HG03354 (cell line): ENCODE measurements at regions not wholly inside any gene's neighbourhood (a gene's known extent, or its start where the extent isn't known, plus 50 kb on each side); places are given as distances from the start of the nearest gene placed in this dataset.
"Not testable (repeated sequence)": the region's sequence is repeated elsewhere in the genome, so short reads cannot be mapped to it uniquely, and the experiment has no call there.

Source experiments
- ATAC-seq: cut with Tn5 transposase; IDR thresholded peaks from one replicate; pipeline ENCODE4 v1.9.1; 2021; ENCODE audit warnings: mild to moderate bottlenecking; ENCODE audit not compliant: unreplicated experiment, poor library complexity, severe bottlenecking

DNA sequence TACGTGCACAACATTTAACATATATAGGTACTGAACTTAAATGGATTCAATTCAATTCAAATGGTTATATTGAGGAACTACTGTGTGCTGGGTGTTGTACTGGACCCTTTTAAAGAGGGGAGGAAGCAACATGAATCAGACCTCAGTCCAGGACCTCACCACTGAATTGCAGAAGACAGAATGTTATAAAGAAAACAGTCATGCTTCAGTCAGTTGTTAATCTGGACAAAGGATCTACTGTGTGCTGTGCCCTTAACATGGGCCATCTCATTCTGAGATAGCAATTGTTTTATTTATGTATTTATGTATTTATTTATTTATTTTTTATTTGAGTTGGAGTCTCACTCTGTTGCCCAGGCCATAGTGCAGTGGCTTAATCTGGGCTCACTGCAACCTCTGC lies 240.1 kb downstream of the HAPSTR1 start:
- ATAC-seq, result no peak

GRCh38 chr16:9332574-9333148 lies 241.2 kb downstream of the HAPSTR1 start:
- no peak for ATAC-seq

DNA sequence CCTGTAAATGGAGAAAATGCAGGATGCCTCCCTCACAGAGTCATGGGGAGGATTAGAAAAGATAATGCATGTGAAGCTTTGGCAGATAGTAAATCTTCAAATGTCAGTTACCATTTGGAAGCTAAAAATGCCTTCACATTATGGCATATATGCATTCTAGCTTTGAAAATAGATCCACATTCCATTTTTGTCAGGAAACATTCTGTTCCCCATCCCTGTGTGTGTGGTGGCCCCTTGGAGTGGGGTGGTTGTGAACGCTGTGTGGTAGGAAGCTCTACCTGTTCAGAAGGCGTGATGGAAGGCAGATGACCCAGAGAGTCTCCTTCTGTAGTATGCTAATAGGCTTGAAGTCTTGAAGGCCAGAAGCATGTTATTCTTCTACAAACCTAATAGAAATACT lies 242.0 kb downstream of the HAPSTR1 start:
- ATAC-seq, result no peak

- ATAC-seq, result no peak
Measured at GRCh38 chr16:9334103-9334502, 242.7 kb downstream of the HAPSTR1 start.

- no peak for ATAC-seq
Measured at GRCh38 chr16:9337308-9338032, 246.0 kb downstream of the HAPSTR1 start.

- no peak for ATAC-seq
Measured at GRCh38 chr16:9338068-9338467, 246.6 kb downstream of the HAPSTR1 start.

DNA sequence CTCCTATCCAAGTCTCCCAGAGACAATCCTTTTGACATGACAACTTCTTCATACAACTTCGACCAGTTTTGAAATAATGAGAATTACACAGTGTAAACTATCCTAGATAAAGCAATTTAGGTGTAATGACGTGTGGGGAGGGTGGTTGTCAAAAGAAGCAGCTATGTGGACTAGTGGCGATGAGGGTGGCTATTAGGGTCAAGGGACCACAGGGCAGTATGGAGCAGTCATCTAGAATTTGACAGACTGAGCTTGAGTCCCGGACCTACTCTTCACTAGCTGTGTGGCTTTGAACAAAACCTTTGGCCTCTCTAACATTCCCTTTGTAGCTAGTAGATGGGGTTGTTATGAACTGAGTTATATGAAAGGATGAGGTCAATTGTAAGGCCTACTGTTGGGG lies 247.1 kb downstream of the HAPSTR1 start:
- ATAC-seq, result no peak

GRCh38 chr16:9340526-9341256 lies 249.2 kb downstream of the HAPSTR1 start:
- ATAC-seq, result no peak

DNA sequence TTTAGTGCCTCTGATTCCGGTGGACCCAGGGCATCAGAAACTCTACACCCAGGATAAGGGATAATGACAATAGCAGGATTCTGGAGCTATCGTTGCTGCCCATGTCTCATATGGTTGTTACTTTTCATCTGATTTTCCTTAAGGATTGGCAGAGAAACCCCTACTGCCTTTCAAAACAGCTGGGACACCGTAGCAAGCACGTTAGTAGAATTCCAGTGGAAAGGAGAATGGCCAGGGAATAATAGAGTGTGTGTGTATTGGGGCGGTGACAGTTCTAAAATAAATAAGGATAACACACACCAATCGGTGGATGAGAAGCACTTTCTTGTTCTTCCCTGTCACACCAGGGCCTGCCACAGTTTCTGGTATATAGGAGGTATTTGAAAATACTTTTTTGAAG lies 251.8 kb downstream of the HAPSTR1 start:
- ATAC-seq, result no peak

GRCh38 chr16:9344508-9344907 lies 253.1 kb downstream of the HAPSTR1 start:
- no peak for ATAC-seq

GRCh38 chr16:9345046-9345445 lies 253.6 kb downstream of the HAPSTR1 start:
- no peak for ATAC-seq

DNA sequence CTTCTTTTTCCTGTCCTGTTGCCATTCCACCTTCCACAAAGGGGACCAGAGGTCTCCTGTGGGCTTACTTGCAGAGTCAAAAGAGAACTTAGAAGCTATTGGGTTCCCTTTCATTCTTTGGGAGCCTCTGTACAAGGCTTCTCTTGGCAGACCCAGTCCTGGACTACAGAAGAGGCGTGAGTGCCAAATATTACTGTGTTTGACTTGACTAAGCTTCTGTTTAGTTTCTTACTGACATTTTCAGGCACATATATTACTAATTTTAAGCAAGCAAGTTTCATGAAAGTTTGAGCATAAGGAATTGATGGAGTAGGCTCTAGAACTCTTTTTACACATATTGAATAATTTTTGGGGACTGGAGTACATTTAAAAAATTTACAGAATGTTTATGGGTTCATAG lies 254.4 kb downstream of the HAPSTR1 start:
- ATAC-seq, result no peak

- no peak for ATAC-seq
Measured at GRCh38 chr16:9348912-9349311, 257.5 kb downstream of the HAPSTR1 start.

DNA sequence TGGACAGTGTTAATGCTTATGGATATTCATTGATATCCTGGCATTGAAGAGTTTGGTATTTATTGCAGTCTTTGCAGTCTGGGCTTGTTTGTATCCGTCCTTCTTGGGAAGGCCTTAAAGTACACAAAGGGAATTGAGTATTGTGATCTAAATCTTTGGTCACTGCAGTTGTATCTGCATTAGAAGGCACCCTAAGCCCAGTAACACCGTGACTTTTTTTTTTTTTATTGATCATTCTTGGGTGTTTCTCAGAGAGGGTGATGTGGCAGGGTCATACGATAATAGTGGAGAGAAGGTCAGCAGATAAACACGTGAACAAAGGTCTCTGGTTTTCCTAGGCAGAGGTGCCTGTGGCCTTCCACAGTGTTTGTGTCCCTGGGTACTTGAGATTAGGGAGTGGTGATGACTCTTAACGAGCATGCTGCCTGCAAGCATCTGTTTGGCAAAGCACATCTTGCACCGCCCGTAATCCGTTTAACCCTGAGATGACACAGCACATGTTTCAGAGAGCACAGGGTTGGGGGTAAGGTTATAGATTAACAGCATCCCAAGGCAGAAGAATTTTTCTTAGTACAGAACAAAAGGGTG lies 258.0 kb downstream of the HAPSTR1 start:
- not testable (repeated sequence) for ATAC-seq

DNA sequence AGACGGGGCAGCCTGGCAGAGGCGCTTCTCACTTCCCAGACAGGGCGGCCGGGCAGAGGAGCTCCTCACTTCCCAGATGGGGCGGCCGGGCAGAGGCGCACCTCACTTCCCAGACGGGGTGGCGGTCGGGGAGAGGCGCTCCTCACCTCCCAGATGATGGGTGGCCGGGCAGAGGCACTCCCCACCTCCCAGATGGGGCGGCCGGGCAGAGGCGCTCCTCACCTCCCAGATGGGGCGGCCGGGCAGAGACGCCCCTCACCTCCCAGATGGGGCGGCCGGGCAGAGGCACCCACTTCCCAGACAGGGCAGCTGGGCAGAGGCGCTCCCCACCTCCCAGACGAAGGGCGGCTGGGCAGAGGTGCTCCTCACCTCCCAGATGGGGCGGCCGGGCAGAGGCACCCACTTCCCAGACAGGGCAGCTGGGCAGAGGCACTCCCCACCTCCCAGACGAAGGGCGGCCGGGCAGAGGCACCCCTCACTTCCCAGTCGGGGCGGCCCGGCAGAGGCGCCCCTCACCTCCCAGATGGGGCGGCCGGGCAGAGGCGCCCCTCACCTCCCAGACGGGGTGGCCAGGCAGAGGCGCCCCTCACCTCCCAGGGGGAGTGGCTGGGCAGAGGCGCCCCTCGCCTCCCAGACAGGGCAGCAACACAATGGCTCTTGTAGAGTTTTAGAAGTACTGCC lies 258.8 kb downstream of the HAPSTR1 start:
- not testable (repeated sequence) for ATAC-seq

GRCh38 chr16:9351440-9351839 lies 260.0 kb downstream of the HAPSTR1 start:
- ATAC-seq, result no peak

DNA sequence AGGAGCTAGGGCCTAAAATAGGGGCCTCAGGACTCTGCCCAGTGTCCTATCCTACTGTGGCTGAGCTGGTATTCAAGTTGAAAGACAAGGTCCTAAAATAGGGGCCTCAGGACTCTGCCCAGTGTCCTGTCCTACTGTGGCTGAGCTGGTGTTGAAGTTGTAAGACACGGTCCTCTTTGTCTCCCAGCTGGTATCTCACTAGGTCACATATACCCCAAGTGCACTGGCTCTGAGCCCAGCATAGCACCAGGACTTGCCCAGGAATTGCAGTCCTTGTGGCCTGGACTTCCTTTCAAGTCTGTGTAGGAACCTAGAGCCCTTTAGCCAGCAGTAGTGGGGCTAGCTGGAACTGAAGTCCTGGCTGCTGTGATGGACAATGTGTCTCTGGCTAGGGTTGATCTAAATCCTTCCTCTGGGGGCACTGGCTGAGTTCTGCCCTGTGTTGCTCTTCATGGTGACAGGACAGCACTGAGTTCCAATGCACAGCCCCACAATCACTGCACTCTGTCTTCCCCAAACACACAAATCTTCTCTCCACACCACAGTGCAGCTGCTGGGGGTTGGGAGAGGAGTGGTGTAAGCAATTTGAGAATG lies 260.5 kb downstream of the HAPSTR1 start:
- no peak for ATAC-seq

- no peak for ATAC-seq
Measured at GRCh38 chr16:9357829-9358228, 266.4 kb downstream of the HAPSTR1 start.

- no peak for ATAC-seq
Measured at GRCh38 chr16:9360075-9360474, 268.6 kb downstream of the HAPSTR1 start.

- no peak for ATAC-seq
Measured at GRCh38 chr16:9362050-9362449, 270.6 kb downstream of the HAPSTR1 start.
